ENCODE measurements at regions not wholly inside any gene's neighbourhood (a gene's known extent, or its start where the extent isn't known, plus 50 kb on each side); places are given as distances from the start of the nearest gene placed in this dataset.
"Not testable (repeated sequence)": the region's sequence is repeated elsewhere in the genome, so short reads cannot be mapped to it uniquely, and the experiment has no call there.

GRCh38 chr9:72459308-72459707, 62.1 kb upstream of the TMC1 start:
- DNase-seq (ENCODE audit: low read depth), result no peak
- H3K4me3 ChIP-seq (ENCODE audit: low read length), result no peak overlapping the region
- no peak for TF ChIP-seq CTCF (conservative IDR thresholded peaks at IDR 0.05; ENCODE audit: low read length)

- no peak for DNase-seq (ENCODE audit: low read depth)
- no peak overlapping the region for H3K4me3 ChIP-seq (ENCODE audit: low read length)
- TF ChIP-seq CTCF (conservative IDR thresholded peaks at IDR 0.05; ENCODE audit: low read length), result no peak
Observed at GRCh38 chr9:72458153-72458552, 63.3 kb upstream of the TMC1 start.

GRCh38 chr9:72457366-72457765, 64.0 kb upstream of the TMC1 start:
- DNase-seq (ENCODE audit: low read depth), result no peak
- TF ChIP-seq CTCF (conservative IDR thresholded peaks at IDR 0.05; ENCODE audit: low read length), result no peak
- no peak overlapping the region for H3K4me3 ChIP-seq (ENCODE audit: low read length)

GRCh38 chr9:72454871-72455491, 66.4 kb upstream of the TMC1 start:
- DNase-seq (ENCODE audit: low read depth), result no peak
- H3K4me3 ChIP-seq (ENCODE audit: low read length), result no peak overlapping the region
- TF ChIP-seq CTCF (conservative IDR thresholded peaks at IDR 0.05; ENCODE audit: low read length), result no peak

- H3K4me3 ChIP-seq (ENCODE audit: low read length), result no peak overlapping the region
- DNase-seq (ENCODE audit: low read depth), result no peak
Observed at GRCh38 chr9:72453797-72454196, 67.6 kb upstream of the TMC1 start.

GRCh38 chr9:72446241-72446640, 75.2 kb upstream of the TMC1 start:
- DNase-seq (ENCODE audit: low read depth); H3K4me3 ChIP-seq (ENCODE audit: low read length): not testable (repeated sequence)

More at GRCh38 chr9:72453797-72454196, 67.6 kb upstream of the TMC1 start:
- no peak for TF ChIP-seq CTCF (conservative IDR thresholded peaks at IDR 0.05; ENCODE audit: low read length)

- no peak overlapping the region for H3K4me3 ChIP-seq (ENCODE audit: low read length)
- TF ChIP-seq CTCF (conservative IDR thresholded peaks at IDR 0.05; ENCODE audit: low read length), result no peak
- DNase-seq (ENCODE audit: low read depth), result no peak
Observed at GRCh38 chr9:72445306-72445995, 76.0 kb upstream of the TMC1 start.

Measured in AG10803 (cell line).